ENCODE measurements at regions not wholly inside any gene's neighbourhood (a gene's known extent, or its start where the extent isn't known, plus 50 kb on each side); places are given as distances from the start of the nearest gene placed in this dataset.

DNA sequence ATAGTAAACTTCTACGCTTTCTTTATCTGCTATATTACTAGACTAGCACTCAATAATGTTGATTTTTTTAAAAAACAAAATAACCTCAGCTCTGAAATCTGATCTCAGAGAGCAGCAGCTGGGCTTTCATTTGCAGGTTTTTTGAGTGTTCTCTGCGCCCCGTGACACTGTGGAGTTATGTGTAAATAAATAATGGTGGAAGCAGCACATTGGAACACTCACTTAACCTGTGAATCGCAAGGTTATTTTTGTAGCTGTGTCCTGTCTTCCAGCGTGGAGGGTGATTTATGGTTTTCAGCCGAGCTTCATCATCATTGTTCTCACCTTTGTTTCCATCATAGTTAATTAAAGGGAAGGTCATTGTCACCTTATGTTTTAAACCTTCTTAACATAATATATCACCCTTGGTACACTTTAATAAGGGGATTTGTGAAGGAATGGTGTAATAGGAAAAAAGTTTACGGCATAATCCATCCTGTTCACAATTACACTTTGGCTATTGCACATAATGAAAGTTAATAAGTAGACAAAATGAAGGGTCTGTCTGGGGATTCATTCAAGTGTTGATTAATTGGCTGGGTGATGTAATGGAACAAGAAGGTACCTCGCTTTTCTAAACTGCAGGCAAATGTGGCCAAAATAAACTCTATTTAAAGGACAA lies 493.3 kb upstream of the ADAMTS16 start:
- TF ChIP-seq GABPA (IDR thresholded peaks at IDR 0.05; ENCODE audit: low read depth) (no peak), SPI1 (IDR thresholded peaks at IDR 0.05; ENCODE audit: borderline replicate concordance, low read depth) (no peak), POLR2AphosphoS5 (IDR thresholded peaks at IDR 0.05; ENCODE audit: low read depth) (no peak)
- TF ChIP-seq, protein P1, sequence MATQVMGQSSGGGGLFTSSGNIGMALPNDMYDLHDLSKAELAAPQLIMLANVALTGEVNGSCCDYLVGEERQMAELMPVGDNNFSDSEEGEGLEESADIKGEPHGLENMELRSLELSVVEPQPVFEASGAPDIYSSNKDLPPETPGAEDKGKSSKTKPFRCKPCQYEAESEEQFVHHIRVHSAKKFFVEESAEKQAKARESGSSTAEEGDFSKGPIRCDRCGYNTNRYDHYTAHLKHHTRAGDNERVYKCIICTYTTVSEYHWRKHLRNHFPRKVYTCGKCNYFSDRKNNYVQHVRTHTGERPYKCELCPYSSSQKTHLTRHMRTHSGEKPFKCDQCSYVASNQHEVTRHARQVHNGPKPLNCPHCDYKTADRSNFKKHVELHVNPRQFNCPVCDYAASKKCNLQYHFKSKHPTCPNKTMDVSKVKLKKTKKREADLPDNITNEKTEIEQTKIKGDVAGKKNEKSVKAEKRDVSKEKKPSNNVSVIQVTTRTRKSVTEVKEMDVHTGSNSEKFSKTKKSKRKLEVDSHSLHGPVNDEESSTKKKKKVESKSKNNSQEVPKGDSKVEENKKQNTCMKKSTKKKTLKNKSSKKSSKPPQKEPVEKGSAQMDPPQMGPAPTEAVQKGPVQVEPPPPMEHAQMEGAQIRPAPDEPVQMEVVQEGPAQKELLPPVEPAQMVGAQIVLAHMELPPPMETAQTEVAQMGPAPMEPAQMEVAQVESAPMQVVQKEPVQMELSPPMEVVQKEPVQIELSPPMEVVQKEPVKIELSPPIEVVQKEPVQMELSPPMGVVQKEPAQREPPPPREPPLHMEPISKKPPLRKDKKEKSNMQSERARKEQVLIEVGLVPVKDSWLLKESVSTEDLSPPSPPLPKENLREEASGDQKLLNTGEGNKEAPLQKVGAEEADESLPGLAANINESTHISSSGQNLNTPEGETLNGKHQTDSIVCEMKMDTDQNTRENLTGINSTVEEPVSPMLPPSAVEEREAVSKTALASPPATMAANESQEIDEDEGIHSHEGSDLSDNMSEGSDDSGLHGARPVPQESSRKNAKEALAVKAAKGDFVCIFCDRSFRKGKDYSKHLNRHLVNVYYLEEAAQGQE (IDR thresholded peaks at IDR 0.05; ENCODE audit: insufficient replicate concordance, low read depth): no peak
- TF ChIP-seq, protein P2, sequence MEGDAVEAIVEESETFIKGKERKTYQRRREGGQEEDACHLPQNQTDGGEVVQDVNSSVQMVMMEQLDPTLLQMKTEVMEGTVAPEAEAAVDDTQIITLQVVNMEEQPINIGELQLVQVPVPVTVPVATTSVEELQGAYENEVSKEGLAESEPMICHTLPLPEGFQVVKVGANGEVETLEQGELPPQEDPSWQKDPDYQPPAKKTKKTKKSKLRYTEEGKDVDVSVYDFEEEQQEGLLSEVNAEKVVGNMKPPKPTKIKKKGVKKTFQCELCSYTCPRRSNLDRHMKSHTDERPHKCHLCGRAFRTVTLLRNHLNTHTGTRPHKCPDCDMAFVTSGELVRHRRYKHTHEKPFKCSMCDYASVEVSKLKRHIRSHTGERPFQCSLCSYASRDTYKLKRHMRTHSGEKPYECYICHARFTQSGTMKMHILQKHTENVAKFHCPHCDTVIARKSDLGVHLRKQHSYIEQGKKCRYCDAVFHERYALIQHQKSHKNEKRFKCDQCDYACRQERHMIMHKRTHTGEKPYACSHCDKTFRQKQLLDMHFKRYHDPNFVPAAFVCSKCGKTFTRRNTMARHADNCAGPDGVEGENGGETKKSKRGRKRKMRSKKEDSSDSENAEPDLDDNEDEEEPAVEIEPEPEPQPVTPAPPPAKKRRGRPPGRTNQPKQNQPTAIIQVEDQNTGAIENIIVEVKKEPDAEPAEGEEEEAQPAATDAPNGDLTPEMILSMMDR (IDR thresholded peaks at IDR 0.05; ENCODE audit: insufficient read depth, low read length): no peak
- H3K27ac ChIP-seq (replicated peaks): no peak overlapping the region
- H3K27me3 ChIP-seq (ENCODE audit: insufficient read depth, poor library complexity, severe bottlenecking): no peaks in the 10 kb centered on the region
- H3K4me3 ChIP-seq (replicated peaks; ENCODE audit: insufficient read depth, low read length): no peak overlapping the region
- no peak for DNase-seq (ENCODE audit: low read depth in 1 of 2, low spot score in 1 of 2)

DNA sequence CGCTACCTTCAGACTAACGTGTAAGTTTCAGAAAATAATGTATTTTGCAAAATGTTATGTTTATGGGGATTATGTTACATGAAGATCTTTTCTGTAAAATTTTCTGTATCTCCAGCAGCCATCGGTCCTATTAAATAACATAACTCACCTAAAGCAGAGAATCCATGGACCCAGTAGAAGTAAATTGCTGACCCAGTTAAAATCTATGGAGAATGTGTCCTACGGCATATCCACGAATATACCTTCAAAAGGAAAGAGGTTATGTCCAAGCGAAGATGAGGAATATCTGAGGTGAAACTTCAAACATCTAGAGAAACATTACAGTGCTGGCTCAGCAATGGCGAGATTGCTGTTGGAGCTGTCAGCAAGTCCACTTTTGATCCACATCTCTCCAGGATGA lies 492.2 kb upstream of the ADAMTS16 start:
- TF ChIP-seq SPI1 (IDR thresholded peaks at IDR 0.05; ENCODE audit: borderline replicate concordance, low read depth) (no peak), POLR2AphosphoS5 (IDR thresholded peaks at IDR 0.05; ENCODE audit: low read depth) (no peak), GABPA (IDR thresholded peaks at IDR 0.05; ENCODE audit: low read depth) (no peak)
- TF ChIP-seq, protein P2 (IDR thresholded peaks at IDR 0.05; ENCODE audit: insufficient read depth, low read length): no peak
- TF ChIP-seq, protein P1 (IDR thresholded peaks at IDR 0.05; ENCODE audit: insufficient replicate concordance, low read depth): no peak
- H3K27me3 ChIP-seq (ENCODE audit: insufficient read depth, poor library complexity, severe bottlenecking): no peaks in the 10 kb centered on the region
- H3K4me3 ChIP-seq (replicated peaks; ENCODE audit: insufficient read depth, low read length): no peak overlapping the region
- DNase-seq (ENCODE audit: low read depth in 1 of 2, low spot score in 1 of 2): no peak
- no peak overlapping the region for H3K27ac ChIP-seq (replicated peaks)

DNA sequence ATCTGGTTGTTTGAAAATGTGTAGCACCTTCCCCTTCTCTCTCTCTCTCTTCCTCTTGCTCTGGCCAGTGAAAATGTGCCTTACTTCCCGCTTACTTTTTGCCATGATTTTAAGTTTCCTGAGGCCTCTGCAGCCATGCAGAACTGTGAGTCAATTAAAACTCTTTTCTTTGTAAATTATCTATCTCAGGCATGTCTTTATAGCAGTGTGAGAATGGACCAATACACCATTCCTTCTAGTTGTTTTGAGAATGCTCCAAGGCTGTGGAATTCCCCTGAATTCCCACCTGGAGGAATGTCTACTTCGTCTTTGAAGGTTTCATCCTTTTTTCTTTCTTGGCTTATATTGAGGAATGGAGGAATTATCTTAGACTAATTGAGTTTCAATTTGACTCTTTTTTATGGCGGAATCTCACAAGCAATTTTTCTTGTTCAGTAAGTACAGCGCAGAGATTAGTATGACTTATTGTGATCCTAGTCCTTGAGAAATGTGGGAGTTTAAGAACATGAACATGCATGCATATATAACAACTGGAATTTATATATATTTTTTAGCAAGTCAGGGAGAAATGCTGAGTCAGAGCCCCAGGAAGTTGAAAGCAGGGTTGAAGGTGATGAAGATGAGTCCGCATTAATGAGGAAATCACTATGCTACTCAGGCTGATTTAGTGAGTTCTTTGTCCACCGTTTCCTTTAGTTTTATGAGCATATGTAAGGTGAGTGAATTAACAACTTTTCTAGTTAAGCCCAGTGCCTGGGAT lies 488.1 kb upstream of the ADAMTS16 start:
- no peaks in the 10 kb centered on the region for H3K27me3 ChIP-seq (ENCODE audit: insufficient read depth, poor library complexity, severe bottlenecking)
- no peak overlapping the region for H3K4me3 ChIP-seq (replicated peaks; ENCODE audit: insufficient read depth, low read length)
- H3K27ac ChIP-seq (replicated peaks): no peak overlapping the region
- DNase-seq (ENCODE audit: low read depth in 1 of 2, low spot score in 1 of 2): no peak
- TF ChIP-seq POLR2AphosphoS5 (IDR thresholded peaks at IDR 0.05; ENCODE audit: low read depth): no peak
- TF ChIP-seq, protein P1 (IDR thresholded peaks at IDR 0.05; ENCODE audit: insufficient replicate concordance, low read depth): no peak
- TF ChIP-seq SPI1 (IDR thresholded peaks at IDR 0.05; ENCODE audit: borderline replicate concordance, low read depth): no peak
- TF ChIP-seq, protein P2 (IDR thresholded peaks at IDR 0.05; ENCODE audit: insufficient read depth, low read length): no peak
- no peak for TF ChIP-seq GABPA (IDR thresholded peaks at IDR 0.05; ENCODE audit: low read depth)
